T-helper 22 cell (primary cell): ENCODE measurements at regions not wholly inside any gene's neighbourhood (a gene's known extent, or its start where the extent isn't known, plus 50 kb on each side); places are given as distances from the start of the nearest gene placed in this dataset.

ENCODE experiments used
- DNase-seq: peaks from one replicate; pipeline ENCODE4 v3.0.0-alpha.2; 2020; ENCODE audit warnings: low read depth

DNA sequence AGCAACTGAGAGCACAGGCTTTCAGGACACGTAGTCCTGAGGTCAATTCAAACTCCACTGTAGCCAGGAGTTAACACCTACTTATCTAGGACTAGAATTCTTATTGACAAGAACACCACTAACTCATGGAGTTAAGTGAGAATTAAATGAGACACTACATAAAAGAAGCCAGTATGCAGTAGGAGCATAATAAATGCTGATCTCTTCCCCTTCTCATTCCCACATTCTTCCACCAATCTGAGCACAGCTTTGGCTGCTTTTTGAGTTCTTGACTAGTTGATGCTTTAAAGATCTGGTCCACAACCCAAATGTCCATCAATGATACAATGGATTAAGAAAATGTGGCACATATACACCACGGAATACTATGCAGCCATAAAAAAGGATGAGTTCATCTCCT lies 55.2 kb downstream of the TTC32 start:
- no peak for DNase-seq

GRCh38 chr2:19846030-19846429 lies 55.8 kb downstream of the TTC32 start:
- DNase-seq = no peak

GRCh38 chr2:19845323-19845920 lies 56.4 kb downstream of the TTC32 start:
- no peak for DNase-seq

DNA sequence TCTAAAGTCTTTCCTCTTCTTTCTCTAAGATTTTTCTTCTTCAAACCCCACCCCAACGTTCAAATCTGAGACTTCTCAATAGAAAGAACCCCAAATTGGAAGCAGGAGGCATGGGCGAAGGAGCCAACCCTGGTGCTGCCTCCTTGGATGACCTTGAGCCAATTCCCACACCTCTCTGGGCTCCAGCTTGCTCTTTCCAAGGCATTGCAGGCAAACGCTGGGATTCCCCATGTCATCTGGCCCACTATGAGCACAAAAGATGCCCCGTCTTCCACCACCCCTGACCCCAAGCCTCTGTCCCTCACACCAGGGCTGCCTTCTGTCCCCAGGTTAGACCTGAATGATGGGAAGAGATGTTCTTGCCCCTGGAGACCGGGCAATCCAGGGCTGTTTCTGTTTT lies 57.0 kb downstream of the TTC32 start:
- DNase-seq = no peak

DNA sequence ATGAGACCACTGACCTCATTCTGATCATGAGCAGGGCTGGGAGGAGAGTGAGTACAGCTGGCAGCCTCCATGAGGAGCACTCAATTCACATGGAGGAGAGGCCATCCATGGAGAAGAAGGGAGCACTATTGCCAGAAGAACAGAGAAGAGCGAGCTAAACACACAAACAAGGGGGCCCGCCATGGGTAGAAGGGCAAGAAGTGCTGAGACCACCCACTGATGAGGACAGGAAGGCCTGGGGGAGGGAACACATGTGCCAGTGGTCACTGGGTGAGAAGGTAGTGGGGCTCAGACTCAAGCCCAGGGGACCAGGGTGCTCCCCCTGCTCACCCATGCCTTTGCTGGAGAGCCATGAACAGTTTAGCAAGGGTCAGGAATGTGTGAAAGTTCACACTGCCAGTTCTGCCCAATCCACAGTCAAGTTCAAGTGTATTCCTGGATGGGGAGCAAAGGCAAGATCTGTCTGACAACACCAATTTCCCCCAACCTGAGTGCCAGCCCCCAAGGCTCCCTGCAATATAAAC lies 57.7 kb downstream of the TTC32 start:
- no peak for DNase-seq

DNA sequence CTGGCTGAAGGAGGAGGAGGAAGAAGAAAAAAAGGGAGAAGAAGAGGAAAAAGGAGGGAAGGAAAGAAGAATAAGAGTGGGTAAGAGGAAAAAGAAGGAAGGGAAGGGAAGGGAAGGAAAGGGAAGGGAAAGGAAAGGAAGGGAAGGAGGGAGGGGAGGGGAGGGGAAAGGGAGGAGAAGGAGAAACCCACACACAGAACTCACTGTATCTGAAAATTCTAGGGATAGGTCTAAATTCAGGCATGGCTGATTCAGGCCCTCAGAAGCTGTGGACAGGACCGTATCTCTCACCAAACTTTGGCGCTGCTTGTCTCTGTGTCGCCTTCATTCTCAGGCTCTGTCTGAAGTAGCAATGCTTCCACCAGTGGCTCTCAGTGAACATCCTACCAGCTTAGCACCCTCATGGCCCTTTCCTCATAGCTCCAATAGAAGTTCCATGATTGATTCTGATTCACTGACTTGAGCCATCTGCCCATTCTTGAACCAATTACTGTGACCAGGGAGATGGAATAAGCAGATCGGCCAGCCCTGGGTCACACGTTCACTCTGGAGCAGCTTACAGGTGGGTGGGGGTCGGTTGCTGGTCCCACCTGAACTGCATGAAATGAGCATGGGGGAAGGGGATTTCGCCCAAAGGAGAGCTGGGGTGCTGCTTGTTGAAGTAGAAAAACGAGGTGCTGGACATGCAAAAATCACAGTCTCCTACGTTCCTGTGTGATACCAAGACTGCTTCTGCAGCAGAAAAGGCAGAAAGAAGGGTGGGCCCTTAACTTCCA lies 59.7 kb downstream of the TTC32 start:
- no peak for DNase-seq

GRCh38 chr2:19839438-19839837 lies 62.3 kb downstream of the TTC32 start:
- no peak for DNase-seq

- no peak for DNase-seq
Observed at GRCh38 chr2:19838616-19839015, 63.2 kb downstream of the TTC32 start.

DNA sequence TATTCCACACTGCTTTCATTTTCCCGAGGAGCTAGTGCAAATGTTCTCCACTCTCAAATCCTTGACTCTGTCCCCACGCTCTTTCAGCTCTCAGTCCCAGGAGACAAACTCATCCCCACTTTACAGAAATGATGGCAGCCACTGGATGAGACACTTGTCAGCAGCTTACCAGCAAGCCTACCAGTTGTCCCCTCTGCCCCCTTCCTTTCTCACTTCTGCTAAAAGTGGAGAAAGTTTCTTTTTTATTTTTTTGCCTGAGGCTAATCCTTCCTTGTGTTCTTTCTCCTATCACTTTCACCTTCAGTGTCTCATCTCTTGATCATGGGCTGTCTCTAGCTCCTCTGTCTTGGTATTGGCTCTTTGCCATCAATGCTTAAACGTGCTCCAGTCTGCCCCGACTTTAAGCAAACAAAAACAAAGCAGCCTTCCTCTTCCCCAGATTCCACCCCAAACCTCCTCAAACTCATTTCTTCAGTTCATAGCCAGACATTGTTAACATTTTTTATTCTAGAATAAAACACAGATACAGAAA lies 64.5 kb downstream of the TTC32 start:
- no peak for DNase-seq

GRCh38 chr2:19835781-19836281 lies 66.0 kb downstream of the TTC32 start:
- DNase-seq = no peak

DNA sequence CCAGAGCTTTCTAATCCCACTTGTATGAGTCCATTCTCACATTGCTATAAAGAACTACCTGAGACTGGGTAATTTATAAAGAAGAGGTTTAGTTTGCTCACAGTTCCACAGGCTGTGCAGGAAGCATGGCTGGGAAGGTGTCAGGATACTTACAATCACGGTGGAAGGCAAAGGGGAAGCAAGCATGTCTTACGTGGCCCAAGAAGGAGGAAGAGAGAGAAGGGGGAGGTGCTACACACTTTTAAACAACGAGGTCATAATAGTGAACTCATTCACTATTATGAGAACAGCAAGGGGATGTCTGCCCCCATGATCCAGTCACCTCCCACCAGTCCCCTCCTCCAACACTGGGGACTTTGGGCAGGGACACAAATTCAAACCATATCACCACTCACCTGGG lies 67.8 kb downstream of the TTC32 start:
- no peak for DNase-seq

DNA sequence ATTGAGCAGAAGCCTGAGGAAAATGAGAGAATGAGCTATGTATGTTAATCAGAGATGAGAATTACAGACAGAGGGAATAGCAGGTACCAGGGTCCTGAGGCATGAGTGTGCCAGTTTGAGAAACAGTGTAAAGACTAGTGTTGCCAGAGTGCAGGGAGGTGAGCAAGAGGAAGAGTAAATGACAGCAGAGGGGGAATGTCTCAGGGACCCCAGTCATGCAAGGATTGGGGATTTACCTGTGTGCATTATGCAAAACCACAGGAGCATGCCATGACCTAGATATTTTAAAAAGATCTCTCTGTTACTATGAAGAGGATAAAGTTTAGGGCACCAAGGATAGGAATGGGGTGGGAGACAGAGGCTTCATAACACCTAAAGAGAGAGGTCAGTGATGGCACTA lies 72.1 kb downstream of the TTC32 start:
- DNase-seq = no peak

DNA sequence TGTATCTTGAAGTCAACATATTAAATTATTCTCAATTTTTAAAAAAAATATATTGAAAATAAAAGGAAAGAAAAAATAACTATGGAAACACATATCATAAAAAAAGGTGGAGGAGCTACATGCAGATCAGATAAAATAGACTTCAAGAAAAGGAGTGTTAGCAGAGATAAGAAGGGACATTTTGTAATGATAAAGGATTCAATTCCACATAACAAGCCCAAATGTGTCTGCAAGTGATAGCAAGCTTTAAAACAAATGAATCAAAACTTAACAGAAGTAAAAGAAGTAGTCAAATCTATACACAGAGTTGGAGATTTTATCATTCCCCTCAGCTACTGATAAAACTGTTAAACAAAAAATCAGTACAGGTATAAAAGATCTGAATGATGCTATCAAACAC lies 74.9 kb downstream of the TTC32 start:
- no peak for DNase-seq

GRCh38 chr2:19823507-19823906 lies 78.3 kb downstream of the TTC32 start:
- no peak for DNase-seq

DNA sequence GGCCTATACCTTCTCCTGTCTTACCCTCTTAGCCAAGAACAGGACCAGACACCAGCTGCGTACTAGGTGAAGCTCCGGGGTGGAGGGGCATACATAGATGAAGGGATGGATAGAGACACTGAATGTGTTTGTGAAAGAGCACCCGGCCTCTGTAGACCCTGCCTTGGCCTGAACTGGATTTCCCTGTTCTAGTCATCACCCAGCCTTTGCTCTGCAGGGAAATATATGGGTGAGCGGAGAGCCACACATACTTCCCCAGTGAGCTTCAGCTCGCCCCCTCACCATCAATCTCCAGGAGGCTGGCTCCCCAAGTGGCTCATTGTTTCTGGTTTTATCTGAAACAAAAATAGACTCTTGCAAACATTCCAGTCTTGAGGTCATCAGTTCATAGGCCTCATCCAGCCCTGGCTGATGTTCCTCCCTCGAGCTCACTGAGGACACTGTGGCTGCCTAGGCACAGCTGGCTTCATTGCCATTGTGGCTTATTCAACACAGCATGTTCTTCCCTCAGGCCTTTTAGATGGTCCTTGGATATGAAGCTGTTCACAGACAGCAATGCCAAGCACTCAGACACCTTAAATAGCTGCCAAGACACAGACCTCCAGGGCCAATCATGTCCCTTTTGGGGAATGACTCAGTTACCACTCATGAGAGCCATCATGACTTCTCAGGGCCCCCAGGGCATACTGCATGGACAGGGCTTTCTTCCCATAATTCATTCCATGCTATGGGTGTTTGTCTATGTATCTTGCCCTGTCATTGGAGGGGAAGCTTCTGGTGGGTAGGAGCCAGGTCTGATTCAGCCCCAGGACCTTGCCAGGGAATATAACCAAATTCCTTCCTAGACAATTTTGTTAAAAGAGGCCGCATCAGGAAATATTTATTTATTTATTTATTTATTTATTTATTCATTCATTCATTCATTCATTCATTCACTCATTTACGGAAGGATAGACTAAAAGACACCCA lies 82.4 kb downstream of the TTC32 start:
- DNase-seq = no peak

DNA sequence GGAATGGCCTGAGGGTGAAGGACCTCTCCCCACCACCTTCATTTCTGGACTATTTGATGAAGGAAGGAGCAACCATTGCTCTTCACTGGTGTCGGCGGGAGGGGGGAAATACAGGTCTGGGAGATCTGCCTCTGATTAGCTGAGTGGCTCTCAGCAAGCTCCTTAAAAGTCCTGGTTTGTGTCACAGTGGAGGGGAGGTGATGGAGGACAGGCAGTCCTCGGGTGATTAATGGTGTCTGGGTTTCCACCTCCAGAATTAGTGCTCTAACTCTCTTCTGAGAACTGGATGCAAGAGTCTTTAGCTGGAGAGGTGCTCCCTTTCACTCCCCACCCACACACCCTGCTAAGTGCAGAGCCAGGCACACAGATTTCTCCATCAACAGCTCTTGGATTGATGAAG lies 83.2 kb downstream of the TTC32 start:
- no peak for DNase-seq

DNA sequence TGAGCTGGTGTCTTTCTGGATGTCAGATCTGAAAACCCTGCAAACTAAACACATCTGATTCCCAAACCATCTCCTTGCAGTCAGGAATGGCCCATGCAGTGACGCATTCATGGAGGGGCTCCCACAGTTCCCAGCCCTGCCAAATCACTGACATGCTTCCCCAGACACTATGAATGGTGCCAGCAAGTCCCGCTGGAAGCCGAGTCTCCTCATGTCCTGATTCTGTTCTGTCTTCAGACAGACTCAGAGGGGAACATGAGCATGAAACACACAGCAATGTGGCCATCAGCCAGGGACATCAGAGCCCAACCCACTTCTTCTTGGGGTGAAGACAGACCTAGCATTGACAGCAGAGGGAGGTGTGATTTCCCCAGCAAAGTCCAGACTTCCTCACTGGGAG lies 83.7 kb downstream of the TTC32 start:
- DNase-seq = no peak

GRCh38 chr2:19815746-19816145 lies 86.0 kb downstream of the TTC32 start:
- no peak for DNase-seq

- no peak for DNase-seq
Observed at GRCh38 chr2:19812166-19812565, 89.6 kb downstream of the TTC32 start.

- no peak for DNase-seq
Observed at GRCh38 chr2:19811186-19811585, 90.6 kb downstream of the TTC32 start.

DNA sequence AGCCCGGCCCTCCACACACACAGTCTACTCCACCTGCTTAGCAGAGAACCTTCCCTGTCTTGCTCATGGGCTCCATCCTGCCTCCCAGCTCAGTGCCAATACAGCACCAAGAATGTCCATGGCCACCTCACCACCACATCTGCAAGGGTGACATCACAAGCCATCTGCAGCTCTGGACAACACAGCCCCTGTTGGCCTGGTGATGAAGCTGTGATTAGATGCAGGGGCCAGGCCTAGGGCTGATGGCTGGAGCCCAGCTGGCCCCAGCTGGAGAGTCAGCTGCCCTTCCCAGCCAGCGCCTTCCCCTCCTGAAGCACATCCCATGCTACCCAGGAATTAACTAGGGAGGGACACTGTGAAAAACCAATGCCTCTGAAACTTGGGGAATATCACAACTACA lies 91.1 kb downstream of the TTC32 start:
- DNase-seq = no peak

GRCh38 chr2:19810148-19810547 lies 91.6 kb downstream of the TTC32 start:
- DNase-seq = no peak
